IMR-90 (cell line): ENCODE measurements at regions not wholly inside any gene's neighbourhood (a gene's known extent, or its start where the extent isn't known, plus 50 kb on each side); places are given as distances from the start of the nearest gene placed in this dataset.

Source experiments
- ATAC-seq: fragments of 200-7000 bp; cut with Tn5 transposase; 2 replicates; pipeline ENCODE4 v1.9.1; 2020; ENCODE audit warnings: low read depth, mild to moderate bottlenecking, moderate library complexity
- BruUV-seq: library from RNA; stranded (reverse); fragments of 400-500 nt; replicated peaks from 2 replicates; lab custom pipeline; 2021; lab: Mats Ljungman, UMichigan
- CTCF ChIA-PET: fragments of 300-600 bp; formaldehyde crosslinking; extraction: SDS; loops from one replicate; lab custom pipeline; 2021; ENCODE audit warnings: antibody characterized with exemption; lab: Yijun Ruan, JAX
- POLR2A ChIA-PET: fragments of 300-600 bp; sonication (Branson Sonifier 250); formaldehyde crosslinking; loops from one replicate; lab custom pipeline; 2022; ENCODE audit warnings: antibody characterized with exemption; ENCODE audit not compliant: unreplicated experiment; lab: Charles Lee
- DNase-seq: peaks from one replicate; pipeline ENCODE4 v3.0.0; 2013
- H2AFZ ChIP-seq: replicated peaks from 2 replicates; pipeline ENCODE3; 2013; ENCODE audit warnings: low read length, mild to moderate bottlenecking; ENCODE audit not compliant: poor library complexity
- H2AK5ac ChIP-seq: 2 replicates; pipeline ENCODE4 v1.6.1; 2013; ENCODE audit warnings: low read depth, low read length, inconsistent platforms
- H2AK9ac ChIP-seq: replicated peaks from 2 replicates; pipeline ENCODE3; 2013; ENCODE audit warnings: mild to moderate bottlenecking, low read depth, low read length, moderate library complexity; ENCODE audit not compliant: poor library complexity
- H2BK120ac ChIP-seq: 2 replicates; pipeline ENCODE4 v1.6.1; 2013; ENCODE audit warnings: low read depth, low read length, inconsistent platforms
- H2BK15ac ChIP-seq: 3 replicates; pipeline ENCODE4 v1.6.1; 2013; ENCODE audit warnings: low read depth, low read length, inconsistent platforms
- H2BK20ac ChIP-seq: 2 replicates; pipeline ENCODE4 v1.6.1; 2013; ENCODE audit warnings: low read depth, mild to moderate bottlenecking, inconsistent platforms, low read length, moderate library complexity
- H2BK5ac ChIP-seq: 2 replicates; pipeline ENCODE4 v1.6.1; 2013; ENCODE audit warnings: mild to moderate bottlenecking, low read depth, low read length, inconsistent platforms; ENCODE audit not compliant: poor library complexity, severe bottlenecking
- H3K14ac ChIP-seq: replicated peaks from 2 replicates; pipeline ENCODE4 v1.6.1; 2013; ENCODE audit warnings: low read depth, low read length, inconsistent platforms
- H3K18ac ChIP-seq: 2 replicates; pipeline ENCODE4 v1.6.1; 2013; ENCODE audit warnings: low read depth, low read length, control low read depth
- H3K23ac ChIP-seq: 2 replicates; pipeline ENCODE4 v1.6.1; 2013; ENCODE audit warnings: low read depth, low read length, inconsistent platforms
- H3K27ac ChIP-seq: 2 replicates; pipeline ENCODE4 v1.5.1; 2013; ENCODE audit warnings: mild to moderate bottlenecking, control low read depth, low read length; ENCODE audit not compliant: insufficient read depth
- H3K27me3 ChIP-seq: 2 replicates; pipeline ENCODE4 v1.6.1; 2013; ENCODE audit warnings: low read length; ENCODE audit not compliant: control insufficient read depth, insufficient read depth
- H3K36me3 ChIP-seq: 2 replicates; pipeline ENCODE4 v1.6.1; 2013; ENCODE audit warnings: low read length, mixed read lengths; ENCODE audit not compliant: control insufficient read depth, insufficient read depth
- H3K4ac ChIP-seq: 2 replicates; pipeline ENCODE4 v1.6.1; 2013; ENCODE audit warnings: low read depth, low read length, inconsistent platforms
- H3K4me1 ChIP-seq: 2 replicates; pipeline ENCODE4 v1.6.1; 2013; ENCODE audit warnings: low read length, mixed read lengths; ENCODE audit not compliant: control insufficient read depth, insufficient read depth
- H3K4me2 ChIP-seq: 2 replicates; pipeline ENCODE4 v1.6.1; 2013; ENCODE audit warnings: low read depth, mild to moderate bottlenecking, control low read depth, low read length, moderate library complexity
- H3K4me3 ChIP-seq: 2 replicates; pipeline ENCODE4 v1.5.1; 2013; ENCODE audit warnings: low read depth, mild to moderate bottlenecking, control low read depth, low read length, moderate library complexity; ENCODE audit not compliant: insufficient read depth
- H3K56ac ChIP-seq: 2 replicates; pipeline ENCODE4 v1.6.1; 2013; ENCODE audit warnings: low read length, inconsistent platforms; ENCODE audit not compliant: insufficient read depth; ENCODE audit errors: extremely low read depth
- H3K79me1 ChIP-seq, 2 experiments: 2 replicates each; pipeline ENCODE4 v1.6.1; 2013; ENCODE audit warnings: low read length in 2 of 2, inconsistent platforms in 1 of 2, low read depth in 1 of 2
- H3K9ac ChIP-seq: 2 replicates; pipeline ENCODE4 v1.6.1; 2013; ENCODE audit warnings: low read depth, low read length, control low read depth
- H3K9me1 ChIP-seq: 2 replicates; pipeline ENCODE4 v1.6.1; 2013; ENCODE audit warnings: low read length, inconsistent platforms; ENCODE audit not compliant: insufficient read depth
- H3K9me3 ChIP-seq: 2 replicates; pipeline ENCODE4 v1.6.1; 2013; ENCODE audit warnings: low read length; ENCODE audit not compliant: control insufficient read depth, insufficient read depth
- H4K20me1 ChIP-seq: 2 replicates; pipeline ENCODE4 v1.6.1; 2013; ENCODE audit warnings: low read length, inconsistent platforms; ENCODE audit not compliant: insufficient read depth
- H4K5ac ChIP-seq: 2 replicates; pipeline ENCODE4 v1.6.1; 2013; ENCODE audit warnings: mild to moderate bottlenecking, low read depth, low read length, control low read depth
- H4K8ac ChIP-seq, 2 experiments: 2 replicates each; pipeline ENCODE4 v1.6.1; 2013; ENCODE audit warnings: low read depth in 2 of 2, low read length in 2 of 2, control low read depth in 1 of 2, inconsistent platforms in 1 of 2
- H4K91ac ChIP-seq: 2 replicates; pipeline ENCODE4 v1.6.1; 2013; ENCODE audit warnings: low read depth, low read length, inconsistent platforms; ENCODE audit not compliant: insufficient read depth
- BHLHE40 ChIP-seq: fragments of 150-350 bp; IDR thresholded peaks from 2 replicates; pipeline ENCODE4 v1.6.1; 2016; ENCODE audit warnings: mild to moderate bottlenecking, low read depth, low read length
- CEBPB ChIP-seq: IDR thresholded peaks from 2 replicates; pipeline ENCODE4 v1.6.1; 2012; ENCODE audit warnings: low read depth, low read length, improper control_type of control experiment
- CHD1 ChIP-seq: IDR thresholded peaks from 2 replicates; pipeline ENCODE4 v1.6.1; 2012; ENCODE audit warnings: low read depth, low read length, improper control_type of control experiment
- CTCF ChIP-seq: conservative IDR thresholded peaks from 2 replicates; pipeline ENCODE4 v1.5.1; 2012; ENCODE audit warnings: mild to moderate bottlenecking, low read depth, low read length, improper control_type of control experiment
- ELK1 ChIP-seq: fragments of 150-350 bp; IDR thresholded peaks from 2 replicates; pipeline ENCODE4 v1.6.1; 2016; ENCODE audit warnings: low read depth, mild to moderate bottlenecking, low read length, moderate library complexity, borderline replicate concordance
- FOS ChIP-seq: fragments of 150-350 bp; IDR thresholded peaks from 2 replicates; pipeline ENCODE4 v1.6.1; 2016; ENCODE audit warnings: low read depth, low read length
- MAFK ChIP-seq: IDR thresholded peaks from 2 replicates; pipeline ENCODE4 v1.6.1; 2012; ENCODE audit warnings: low read depth, low read length, improper control_type of control experiment
- MAZ ChIP-seq: IDR thresholded peaks from 2 replicates; pipeline ENCODE4 v1.6.1; 2012; ENCODE audit warnings: low read depth, mild to moderate bottlenecking, low read length, improper control_type of control experiment, moderate library complexity, borderline replicate concordance
- MXI1 ChIP-seq: IDR thresholded peaks from 2 replicates; pipeline ENCODE4 v1.6.1; 2012; ENCODE audit warnings: low read depth, mild to moderate bottlenecking, low read length, moderate library complexity, borderline replicate concordance
- NFE2L2 ChIP-seq: fragments of 150-350 bp; IDR thresholded peaks from 2 replicates; pipeline ENCODE4 v1.6.1; 2016; ENCODE audit warnings: low read depth, mild to moderate bottlenecking, low read length
- POLR2A ChIP-seq: IDR thresholded peaks from 2 replicates; pipeline ENCODE4 v1.6.1; 2012; ENCODE audit warnings: mild to moderate bottlenecking, low read depth, low read length
- RAD21 ChIP-seq: IDR thresholded peaks from 2 replicates; pipeline ENCODE4 v1.6.1; 2012; ENCODE audit warnings: low read length, improper control_type of control experiment
- RCOR1 ChIP-seq: IDR thresholded peaks from 2 replicates; pipeline ENCODE4 v1.6.1; 2012; ENCODE audit warnings: mild to moderate bottlenecking, low read length, improper control_type of control experiment; ENCODE audit not compliant: insufficient replicate concordance
- RFX5 ChIP-seq: IDR thresholded peaks from 2 replicates; pipeline ENCODE4 v1.8.0; 2012; ENCODE audit warnings: low read depth, mild to moderate bottlenecking, low read length, moderate library complexity
- SMC3 ChIP-seq: fragments of 150-350 bp; IDR thresholded peaks from 2 replicates; pipeline ENCODE4 v1.6.1; 2016; ENCODE audit warnings: low read depth, mild to moderate bottlenecking, antibody characterized with exemption, low read length, moderate library complexity
- USF2 ChIP-seq: fragments of 150-350 bp; IDR thresholded peaks from 2 replicates; pipeline ENCODE4 v1.6.1; 2017; ENCODE audit warnings: mild to moderate bottlenecking, antibody characterized with exemption, low read length, low read depth
- WGBS, 2 experiments: methylation state at CpG; one replicate each; pipeline versions ENCODE4 v1.1.5 to v1.1.7; 2013; ENCODE audit warnings: missing lambda C conversion rate in 2 of 2; ENCODE audit not compliant: insufficient read length in 1 of 2; ENCODE audit errors: extremely low coverage in 2 of 2; 5-methylcytosine and 5-hydroxymethylcytosine counted together
- dilution Hi-C: fragments of 300-500 bp; cut with HindIII; formaldehyde crosslinking; loops from one replicate; pipeline ENCODE4 v1.14.3; 2018; ENCODE audit warnings: low sequenced_read_pairs; ENCODE audit not compliant: unreplicated experiment
- in situ Hi-C: fragments of 300-500 bp; cut with MboI; formaldehyde crosslinking; loops from 3 replicates; pipeline ENCODE4 v1.14.3; 2019; ENCODE audit warnings: low sequenced_read_pairs, inconsistent platforms, mixed read lengths
- intact Hi-C: fragments of 100-400 bp; cut with micrococcal nuclease; formaldehyde crosslinking; loops from 2 replicates; pipeline ENCODE4 v1.10.0; 2022

GRCh38 chr6:144886682-144887081 lies 601.5 kb downstream of the UTRN start:
- CTCF ChIA-PET = interaction anchor here (0.5 kb wide), 1 partner anchor 480 kb away, joined by 3 read pairs; no protein-coding TSS in a partner anchor
- no peak overlapping the region for H3K27ac ChIP-seq
- H4K91ac ChIP-seq = no peak overlapping the region
- no CpG with 5 or more reads among the region's 1 CpG for WGBS, 2 experiments
- no peak overlapping the region for H3K4me3 ChIP-seq
- H3K56ac ChIP-seq = no peak overlapping the region
- POLR2A ChIA-PET = no interaction called here
- no peaks in the 10 kb centered on the region for H3K36me3 ChIP-seq
- H2AK5ac ChIP-seq = no peak overlapping the region
- DNase-seq (no peak), ATAC-seq (no peak)
- no peaks in the 10 kb centered on the region for H3K9me1 ChIP-seq
- no peaks in the 10 kb centered on the region for H3K27me3 ChIP-seq
- H2BK20ac ChIP-seq = no peak overlapping the region
- H4K20me1 ChIP-seq = no peaks in the 10 kb centered on the region
- no peak overlapping the region for H4K5ac ChIP-seq
- intact Hi-C loops (no loop called here), in situ Hi-C loops (no loop called here), dilution Hi-C loops (no loop called here)
- H2BK5ac ChIP-seq = no peak overlapping the region
- H3K9me3 ChIP-seq = no peaks in the 10 kb centered on the region
- H2AK9ac ChIP-seq = no peak overlapping the region
- H2BK15ac ChIP-seq = no peak overlapping the region
- H3K4me2 ChIP-seq = no peak overlapping the region
- no peak overlapping the region for H3K18ac ChIP-seq
- no peak overlapping the region for H3K14ac ChIP-seq
- H2AFZ ChIP-seq = no peak overlapping the region
- no peak overlapping the region for H2BK120ac ChIP-seq
- no peak overlapping the region for H4K8ac ChIP-seq
- TF ChIP-seq BHLHE40 (no peak), RFX5 (no peak), SMC3 (no peak), MAFK (no peak), NFE2L2 (no peak), MXI1 (no peak), POLR2A (no peak), RCOR1 (no peak), CTCF (no peak), MAZ (no peak), FOS (no peak), CHD1 (no peak), USF2 (no peak), ELK1 (no peak), CEBPB (no peak), RAD21 (no peak)
- no peaks in the 10 kb centered on the region for H3K79me1 ChIP-seq
- H3K23ac ChIP-seq = no peak overlapping the region
- H3K9ac ChIP-seq = no peak overlapping the region
- no peak overlapping the region for H3K4ac ChIP-seq
- no peaks in the 10 kb centered on the region for H3K4me1 ChIP-seq
- no TSS peak for BruUV-seq
